Endothelial cell of umbilical vein (primary cell): ENCODE measurements at regions not wholly inside any gene's neighbourhood (a gene's known extent, or its start where the extent isn't known, plus 50 kb on each side); places are given as distances from the start of the nearest gene placed in this dataset.

Experiments used
- BruUV-seq: library from RNA; stranded (reverse); fragments of 400-500 nt; replicated peaks from 2 replicates; lab custom pipeline; 2021; lab: Mats Ljungman, UMichigan
- CTCF ChIA-PET: fragments of 300-600, 350-600 bp; sonication (Branson Sonifier 250); formaldehyde crosslinking; loops from one replicate; lab custom pipeline; 2021; ENCODE audit warnings: antibody characterized with exemption, inconsistent platforms; lab: Charles Lee
- POLR2A ChIA-PET: fragments of 300-600, 350-600 bp; sonication (Branson Sonifier 250); formaldehyde crosslinking; loops from one replicate; lab custom pipeline; 2021; ENCODE audit warnings: antibody characterized with exemption, inconsistent platforms; lab: Charles Lee
- DNase-seq: peaks from one replicate; pipeline ENCODE4 v3.0.0-alpha.2; 2011; ENCODE audit warnings: low read depth, low spot score
- FAIRE-seq: peaks from 2 replicates; lab custom pipeline; 2011; peaks lifted over from hg19 to GRCh38; lab: Jason Lieb, UNC
- H2AFZ ChIP-seq: 2 replicates; pipeline ENCODE4 v1.6.0; 2012; ENCODE audit warnings: low read depth, low read length, control low read depth, inconsistent platforms
- H3K27ac ChIP-seq: 2 replicates; pipeline ENCODE4 v1.5.1; 2011; ENCODE audit warnings: low read depth, mild to moderate bottlenecking, control low read depth, low read length, moderate library complexity; ENCODE audit not compliant: insufficient read depth
- H3K27me3 ChIP-seq, 2 experiments: 2 replicates each; pipeline versions ENCODE4 v1.6.0 to v1.6.1; 2011; ENCODE audit warnings: low read length in 2 of 2, mixed read lengths in 1 of 2; ENCODE audit not compliant: control insufficient read depth in 2 of 2, insufficient read depth in 2 of 2
- H3K36me3 ChIP-seq, 2 experiments: 2 replicates in 1 of 2; 3 replicates in 1 of 2; pipeline ENCODE4 v1.5.1; 2011; ENCODE audit warnings: low read length in 2 of 2, mild to moderate bottlenecking in 1 of 2, moderate library complexity in 1 of 2; ENCODE audit not compliant: control insufficient read depth in 2 of 2, insufficient read depth in 2 of 2; ENCODE audit errors: extremely low read depth in 1 of 2
- H3K4me1 ChIP-seq: 3 replicates; pipeline ENCODE4 v1.5.1; 2011; ENCODE audit warnings: mild to moderate bottlenecking, low read length; ENCODE audit not compliant: control insufficient read depth, insufficient read depth; ENCODE audit errors: extremely low read depth
- H3K4me2 ChIP-seq: 2 replicates; pipeline ENCODE4 v1.6.1; 2011; ENCODE audit warnings: low read length, control low read depth, mixed read lengths; ENCODE audit not compliant: insufficient read depth
- H3K4me3 ChIP-seq, 3 experiments: fragments of 200-600 bp in 1 of 3; sonication (generic), shearing (Covaris generic) in 1 of 3; replicated peaks in 1 of 3; 2 replicates each; pipeline ENCODE4 v1.5.1; 2011 to 2016; ENCODE audit warnings: control low read depth in 3 of 3, low read length in 3 of 3, mild to moderate bottlenecking in 2 of 3, inconsistent platforms in 1 of 3, low read depth in 1 of 3, moderate library complexity in 1 of 3; ENCODE audit not compliant: insufficient read depth in 1 of 3
- H3K79me2 ChIP-seq: 2 replicates; pipeline ENCODE4 v1.6.0; 2012; ENCODE audit warnings: low read length, inconsistent platforms; ENCODE audit not compliant: control insufficient read depth, insufficient read depth
- H3K9ac ChIP-seq: replicated peaks from 2 replicates; pipeline ENCODE3; 2011; ENCODE audit warnings: low read length, control low read depth; ENCODE audit not compliant: insufficient read depth; ENCODE audit errors: extremely low read depth
- H3K9me1 ChIP-seq: replicated peaks from 3 replicates; pipeline ENCODE4 v1.6.0; 2011; ENCODE audit warnings: mild to moderate bottlenecking, low read length; ENCODE audit not compliant: control insufficient read depth, insufficient read depth; ENCODE audit errors: extremely low read depth
- H3K9me3 ChIP-seq: replicated peaks from 2 replicates; pipeline ENCODE4 v1.5.1; 2012; ENCODE audit warnings: low read length, inconsistent platforms; ENCODE audit not compliant: control insufficient read depth, insufficient read depth
- H4K20me1 ChIP-seq: replicated peaks from 2 replicates; pipeline ENCODE3; 2011; ENCODE audit warnings: mild to moderate bottlenecking, low read length; ENCODE audit not compliant: control insufficient read depth, insufficient read depth; ENCODE audit errors: extremely low read depth
- EZH2 ChIP-seq: IDR thresholded peaks from 2 replicates; pipeline ENCODE4 v1.6.1; 2012; ENCODE audit warnings: borderline replicate concordance, low read depth, mild to moderate bottlenecking, moderate library complexity, low read length, inconsistent platforms; ENCODE audit not compliant: severe bottlenecking
- FOS ChIP-seq: IDR thresholded peaks from 2 replicates; pipeline ENCODE4 v1.6.1; 2011; ENCODE audit warnings: mild to moderate bottlenecking, low read length, moderate library complexity, borderline replicate concordance; ENCODE audit not compliant: insufficient read depth
- GATA2 ChIP-seq: IDR thresholded peaks from 2 replicates; pipeline ENCODE4 v1.7.0; 2011; ENCODE audit warnings: low read depth, mild to moderate bottlenecking, moderate library complexity, mixed read lengths, low read length; ENCODE audit not compliant: insufficient read length, insufficient read depth
- JUN ChIP-seq: IDR thresholded peaks from 2 replicates; pipeline ENCODE4 v1.6.1; 2011; ENCODE audit warnings: borderline replicate concordance, low read depth; ENCODE audit not compliant: insufficient read length, insufficient read depth
- MYC ChIP-seq: IDR thresholded peaks from one replicate; pipeline ENCODE4 v1.6.1; 2011; ENCODE audit warnings: mild to moderate bottlenecking, low read depth, low read length
- POLR2A ChIP-seq: IDR thresholded peaks from 2 replicates; pipeline ENCODE4 v1.6.1; 2012; ENCODE audit warnings: low read depth, mild to moderate bottlenecking, control low read depth, low read length
- POLR2AphosphoS5 ChIP-seq: IDR thresholded peaks from 2 replicates; pipeline ENCODE4 v1.6.1; 2012; ENCODE audit warnings: low read depth, mild to moderate bottlenecking, control low read depth, low read length, moderate library complexity; ENCODE audit not compliant: insufficient read depth
- dilution Hi-C: fragments of 300-500 bp; cut with MboI; formaldehyde crosslinking; loops from one replicate; pipeline ENCODE4 v1.15.0; 2019; ENCODE audit warnings: low sequenced_read_pairs; ENCODE audit not compliant: extremely low pct_ligation_motif_present
- intact Hi-C: fragments of 100-400 bp; cut with micrococcal nuclease; formaldehyde crosslinking; loops from one replicate; pipeline ENCODE4 v1.10.0; 2022
- TF ChIP-seq, protein P1 (sequence below), 2 donors: IDR thresholded peaks; 1 replicate in 1 of 2; 2 replicates in 1 of 2; pipeline ENCODE4 v1.5.1; 2011; ENCODE audit warnings: low read length in 2 of 2, mild to moderate bottlenecking in 2 of 2, moderate library complexity in 2 of 2, control low read depth in 1 of 2, inconsistent platforms in 1 of 2, low read depth in 1 of 2; ENCODE audit not compliant: insufficient read depth in 1 of 2; ENCODE audit errors: extremely low read depth in 1 of 2
- TF ChIP-seq, protein P2 (sequence below): IDR thresholded peaks from 2 replicates; pipeline ENCODE4 v1.6.1; 2011; ENCODE audit not compliant: insufficient read depth, insufficient read length

DNA sequence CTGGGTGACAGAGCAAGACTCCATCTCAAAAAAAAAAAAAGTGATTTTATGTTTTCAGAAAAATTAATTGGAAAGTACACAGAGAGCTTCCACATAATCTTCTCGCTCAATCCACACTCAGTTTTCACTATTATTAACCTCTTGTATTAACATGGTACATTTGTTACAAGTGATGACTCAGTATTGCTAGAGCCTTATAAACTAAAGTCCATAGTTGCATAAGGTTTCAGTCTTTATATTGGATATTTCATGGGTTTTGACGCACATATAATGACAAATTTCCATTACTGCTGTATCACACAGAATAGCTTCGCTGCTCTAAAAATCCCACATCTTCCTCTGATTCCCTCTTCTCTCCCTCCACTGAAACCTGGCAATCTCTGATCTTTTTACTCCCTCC lies 603.5 kb downstream of the XIRP2 start:
- BruUV-seq = no TSS peak
- POLR2A ChIA-PET = no interaction called here
- no peak overlapping the region for H3K4me3 ChIP-seq

More for the DNA sequence above, 603.5 kb downstream of the XIRP2 start:
- dilution Hi-C loops = no loop called here
- FAIRE-seq (no peak), DNase-seq (no peak)
- Histone ChIP-seq H3K9ac (no peak overlapping the region), H3K79me2 (no peaks in the 10 kb centered on the region), H3K36me3 (no peaks in the 10 kb centered on the region), H4K20me1 (no peaks in the 10 kb centered on the region), H3K9me3 (no peaks in the 10 kb centered on the region), H3K4me2 (no peak overlapping the region), H2AFZ (no peak overlapping the region), H3K9me1 (no peaks in the 10 kb centered on the region), H3K4me1 (no peaks in the 10 kb centered on the region), H3K27me3 (no peaks in the 10 kb centered on the region), H3K27ac (no peak overlapping the region)
- TF ChIP-seq, protein P1, sequence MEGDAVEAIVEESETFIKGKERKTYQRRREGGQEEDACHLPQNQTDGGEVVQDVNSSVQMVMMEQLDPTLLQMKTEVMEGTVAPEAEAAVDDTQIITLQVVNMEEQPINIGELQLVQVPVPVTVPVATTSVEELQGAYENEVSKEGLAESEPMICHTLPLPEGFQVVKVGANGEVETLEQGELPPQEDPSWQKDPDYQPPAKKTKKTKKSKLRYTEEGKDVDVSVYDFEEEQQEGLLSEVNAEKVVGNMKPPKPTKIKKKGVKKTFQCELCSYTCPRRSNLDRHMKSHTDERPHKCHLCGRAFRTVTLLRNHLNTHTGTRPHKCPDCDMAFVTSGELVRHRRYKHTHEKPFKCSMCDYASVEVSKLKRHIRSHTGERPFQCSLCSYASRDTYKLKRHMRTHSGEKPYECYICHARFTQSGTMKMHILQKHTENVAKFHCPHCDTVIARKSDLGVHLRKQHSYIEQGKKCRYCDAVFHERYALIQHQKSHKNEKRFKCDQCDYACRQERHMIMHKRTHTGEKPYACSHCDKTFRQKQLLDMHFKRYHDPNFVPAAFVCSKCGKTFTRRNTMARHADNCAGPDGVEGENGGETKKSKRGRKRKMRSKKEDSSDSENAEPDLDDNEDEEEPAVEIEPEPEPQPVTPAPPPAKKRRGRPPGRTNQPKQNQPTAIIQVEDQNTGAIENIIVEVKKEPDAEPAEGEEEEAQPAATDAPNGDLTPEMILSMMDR (IDR thresholded peaks at IDR 0.05; ENCODE audit: extremely low read depth in 1 of 2, insufficient read depth in 1 of 2, low read depth in 1 of 2, low read length in 2 of 2) = no peak
- TF ChIP-seq FOS (no peak), POLR2A (no peak), MYC (no peak), GATA2 (no peak), EZH2 (no peak), POLR2AphosphoS5 (no peak), JUN (no peak)
- TF ChIP-seq, protein P2, sequence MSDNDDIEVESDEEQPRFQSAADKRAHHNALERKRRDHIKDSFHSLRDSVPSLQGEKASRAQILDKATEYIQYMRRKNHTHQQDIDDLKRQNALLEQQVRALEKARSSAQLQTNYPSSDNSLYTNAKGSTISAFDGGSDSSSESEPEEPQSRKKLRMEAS = no peak
- intact Hi-C loops = no loop called here
- CTCF ChIA-PET = no interaction called here
